Heart left ventricle (tissue), 13 donors: ENCODE measurements at regions not wholly inside any gene's neighbourhood (a gene's known extent, or its start where the extent isn't known, plus 50 kb on each side); places are given as distances from the start of the nearest gene placed in this dataset.

Experiments
- POLR2A ChIP-seq, 2 donors: fragments of 450-650 bp; IDR thresholded peaks; one replicate each; pipeline ENCODE4 v1.6.1; 2017; ENCODE audit warnings: antibody characterized with exemption in 2 of 2, mild to moderate bottlenecking in 2 of 2, moderate library complexity in 2 of 2
- TF ChIP-seq, protein P1 (sequence below), 12 donors: fragments of 200-600 bp; sonication (generic) in 4 of 12; IDR thresholded peaks; one replicate each; pipeline versions ENCODE4 v1.5.0 to v1.8.0; 2018 to 2022; ENCODE audit warnings: antibody characterized with exemption in 12 of 12, mild to moderate bottlenecking in 5 of 12
- donor health status: ischemic (EF 13 %, LVEDD 7.1; RV severe dilation, severe dysfunction).
- donor health status: DM: no; HTN: yes; CAD: no.
- donor health status: DM: no; HTN: no; CAD: no.
- donor health status: ischemic (EF 25% LVEDD 6.9; RV normal size, moderate dysfunction).
- donor health status: ischemic (EF 25% LVEDD 5.7; RV mildly dilated, moderate dysfunction).
- donor health status: ischemic (EF 35%, LVEDD 5.7; RV mildly dilated, moderate dysfunction).
- donor health status: nonischemic (EF 11% LVEDD 7.7; RV severe dilation, severe dysfunction).
- donor health status: DM: yes; HTN: yes; CAD: no.
- donor health status: PGD.
- donor health status: ischemic (EF 29% LVEDD 5.4; RV normal size, mild dysfunction).
- donor health status: nonischemic (EF 23%, LVEDD 6.1; RV moderate dilation, normal function).

DNA sequence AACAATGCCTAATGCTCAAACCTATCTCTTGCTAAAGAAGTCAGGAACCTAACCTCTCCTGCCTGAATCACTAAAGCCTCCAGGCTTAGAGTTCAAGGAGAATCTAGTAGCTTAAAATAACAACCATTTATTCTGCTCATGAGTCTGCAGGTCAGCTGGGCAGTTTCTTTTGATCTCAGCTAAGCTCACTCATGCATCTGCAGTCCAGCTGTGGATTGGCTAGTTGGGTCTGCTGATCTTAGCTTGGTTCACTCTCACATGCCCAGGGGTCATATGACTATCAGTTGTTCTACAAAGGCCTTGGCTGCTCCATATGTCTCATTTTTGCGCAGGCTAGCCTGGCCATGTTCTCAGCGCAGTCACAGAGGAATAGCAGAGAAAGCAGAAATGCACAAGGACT, 109.2 kb upstream of the STT3B start:
- TF ChIP-seq, protein P1, sequence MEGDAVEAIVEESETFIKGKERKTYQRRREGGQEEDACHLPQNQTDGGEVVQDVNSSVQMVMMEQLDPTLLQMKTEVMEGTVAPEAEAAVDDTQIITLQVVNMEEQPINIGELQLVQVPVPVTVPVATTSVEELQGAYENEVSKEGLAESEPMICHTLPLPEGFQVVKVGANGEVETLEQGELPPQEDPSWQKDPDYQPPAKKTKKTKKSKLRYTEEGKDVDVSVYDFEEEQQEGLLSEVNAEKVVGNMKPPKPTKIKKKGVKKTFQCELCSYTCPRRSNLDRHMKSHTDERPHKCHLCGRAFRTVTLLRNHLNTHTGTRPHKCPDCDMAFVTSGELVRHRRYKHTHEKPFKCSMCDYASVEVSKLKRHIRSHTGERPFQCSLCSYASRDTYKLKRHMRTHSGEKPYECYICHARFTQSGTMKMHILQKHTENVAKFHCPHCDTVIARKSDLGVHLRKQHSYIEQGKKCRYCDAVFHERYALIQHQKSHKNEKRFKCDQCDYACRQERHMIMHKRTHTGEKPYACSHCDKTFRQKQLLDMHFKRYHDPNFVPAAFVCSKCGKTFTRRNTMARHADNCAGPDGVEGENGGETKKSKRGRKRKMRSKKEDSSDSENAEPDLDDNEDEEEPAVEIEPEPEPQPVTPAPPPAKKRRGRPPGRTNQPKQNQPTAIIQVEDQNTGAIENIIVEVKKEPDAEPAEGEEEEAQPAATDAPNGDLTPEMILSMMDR (IDR thresholded peaks at IDR 0.05) = no peak
- no peak for TF ChIP-seq POLR2A (IDR thresholded peaks at IDR 0.05)
